HFF-Myc (cell line): ENCODE measurements at regions not wholly inside any gene's neighbourhood (a gene's known extent, or its start where the extent isn't known, plus 50 kb on each side); places are given as distances from the start of the nearest gene placed in this dataset.

Experiments
- DNase-seq: peaks from one replicate; pipeline ENCODE4 v3.0.0-alpha.2; 2011; ENCODE audit warnings: low read depth; ENCODE audit errors: extremely low read depth
- H3K4me3 ChIP-seq: replicated peaks from 2 replicates; pipeline ENCODE4 v1.5.1; 2011; ENCODE audit warnings: low read depth, mild to moderate bottlenecking, control low read depth, low read length
- TF ChIP-seq, protein P1 (sequence below): IDR thresholded peaks from 2 replicates; pipeline ENCODE4 v1.5.1; 2012; ENCODE audit warnings: mild to moderate bottlenecking, low read depth, low read length, control low read depth; ENCODE audit errors: missing control alignments

DNA sequence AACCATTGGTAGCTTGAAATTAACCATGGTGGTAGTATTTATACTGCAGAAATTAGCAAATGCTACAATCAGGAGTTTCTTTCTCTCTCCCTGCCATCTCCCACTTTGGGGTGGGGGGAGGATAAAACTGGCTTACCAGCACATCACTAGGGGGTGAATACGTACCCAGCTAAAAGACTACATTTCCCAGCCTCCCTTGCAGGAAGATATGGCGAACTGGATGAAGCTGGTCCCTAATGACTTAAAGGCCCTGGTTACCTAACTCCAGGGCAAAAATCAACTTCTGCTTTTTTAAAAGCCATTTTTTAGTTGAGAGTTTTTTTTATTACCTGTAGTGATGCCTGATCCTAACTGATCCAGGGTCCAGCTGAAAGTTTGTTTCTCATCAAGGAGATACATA, 70.3 kb upstream of the RAB12 start:
- TF ChIP-seq, protein P1, sequence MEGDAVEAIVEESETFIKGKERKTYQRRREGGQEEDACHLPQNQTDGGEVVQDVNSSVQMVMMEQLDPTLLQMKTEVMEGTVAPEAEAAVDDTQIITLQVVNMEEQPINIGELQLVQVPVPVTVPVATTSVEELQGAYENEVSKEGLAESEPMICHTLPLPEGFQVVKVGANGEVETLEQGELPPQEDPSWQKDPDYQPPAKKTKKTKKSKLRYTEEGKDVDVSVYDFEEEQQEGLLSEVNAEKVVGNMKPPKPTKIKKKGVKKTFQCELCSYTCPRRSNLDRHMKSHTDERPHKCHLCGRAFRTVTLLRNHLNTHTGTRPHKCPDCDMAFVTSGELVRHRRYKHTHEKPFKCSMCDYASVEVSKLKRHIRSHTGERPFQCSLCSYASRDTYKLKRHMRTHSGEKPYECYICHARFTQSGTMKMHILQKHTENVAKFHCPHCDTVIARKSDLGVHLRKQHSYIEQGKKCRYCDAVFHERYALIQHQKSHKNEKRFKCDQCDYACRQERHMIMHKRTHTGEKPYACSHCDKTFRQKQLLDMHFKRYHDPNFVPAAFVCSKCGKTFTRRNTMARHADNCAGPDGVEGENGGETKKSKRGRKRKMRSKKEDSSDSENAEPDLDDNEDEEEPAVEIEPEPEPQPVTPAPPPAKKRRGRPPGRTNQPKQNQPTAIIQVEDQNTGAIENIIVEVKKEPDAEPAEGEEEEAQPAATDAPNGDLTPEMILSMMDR: no peak
- DNase-seq: no peak

DNA sequence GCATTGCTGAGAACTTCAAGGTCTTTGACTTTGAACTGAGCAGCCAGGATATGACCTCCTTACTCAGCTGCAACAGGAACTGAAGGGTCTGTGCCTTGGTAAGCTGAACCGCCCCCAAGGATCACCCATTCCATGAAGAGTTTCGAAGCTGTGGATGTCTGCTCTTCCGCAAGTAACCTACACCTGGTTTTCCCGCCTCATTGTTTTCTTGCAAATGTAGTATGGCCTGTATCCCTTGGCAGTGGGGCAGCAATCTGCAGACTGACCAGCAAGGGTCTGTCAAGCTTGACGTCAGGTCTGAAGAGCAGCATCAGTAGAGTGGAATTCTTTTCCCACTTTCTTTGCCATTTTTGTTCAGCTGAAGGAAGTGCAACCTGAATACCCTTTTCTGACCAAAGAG, 62.6 kb upstream of the RAB12 start:
- no peak for DNase-seq
- TF ChIP-seq, protein P1: no peak
- no peak overlapping the region for H3K4me3 ChIP-seq

More for the DNA sequence above, 70.3 kb upstream of the RAB12 start:
- H3K4me3 ChIP-seq: no peak overlapping the region

DNA sequence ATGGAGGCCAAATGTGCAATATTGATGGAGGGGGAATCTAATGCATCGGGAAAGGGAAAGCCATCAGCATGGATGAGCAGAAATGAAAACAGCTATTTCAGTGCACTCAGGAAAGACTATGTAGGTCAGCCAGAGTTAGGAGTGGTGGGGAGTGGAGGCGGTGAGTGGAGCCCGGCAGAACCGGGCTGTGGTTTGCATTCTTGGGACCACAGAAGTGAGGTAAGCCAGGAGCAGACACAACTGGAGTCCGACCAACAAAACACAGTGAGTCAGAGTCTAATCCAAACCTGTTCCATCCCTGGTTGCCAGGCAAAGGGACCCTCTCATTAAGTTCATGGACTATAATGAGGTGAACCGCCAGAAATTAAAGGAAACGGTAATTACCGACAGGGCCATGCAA, 61.1 kb upstream of the RAB12 start:
- H3K4me3 ChIP-seq: no peak overlapping the region
- no peak for DNase-seq
- TF ChIP-seq, protein P1: no peak

DNA sequence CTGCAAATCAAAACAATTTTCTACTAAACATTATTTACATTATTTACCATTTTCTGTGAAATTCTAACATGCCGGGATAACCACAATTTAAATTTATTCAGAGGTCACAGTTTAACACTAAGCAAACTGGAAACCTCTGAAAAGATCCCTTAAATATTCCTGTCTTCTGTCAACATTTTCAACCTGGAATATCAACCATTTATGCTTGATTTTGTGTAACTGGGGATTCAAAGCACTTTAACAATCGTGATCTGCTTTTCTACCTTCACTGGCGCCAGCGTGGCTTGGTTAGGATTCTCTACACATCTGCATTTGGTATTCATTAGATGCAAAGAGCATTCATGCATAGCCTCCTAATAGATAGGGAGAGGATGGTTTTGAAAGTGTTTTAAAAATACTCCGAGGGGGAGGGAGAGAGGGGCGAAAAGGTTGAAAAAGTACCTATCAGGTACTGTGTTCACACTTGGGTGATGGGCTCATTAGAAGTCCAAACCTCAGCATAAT, 59.9 kb upstream of the RAB12 start:
- TF ChIP-seq, protein P1: no peak
- no peak for DNase-seq
- no peak overlapping the region for H3K4me3 ChIP-seq

DNA sequence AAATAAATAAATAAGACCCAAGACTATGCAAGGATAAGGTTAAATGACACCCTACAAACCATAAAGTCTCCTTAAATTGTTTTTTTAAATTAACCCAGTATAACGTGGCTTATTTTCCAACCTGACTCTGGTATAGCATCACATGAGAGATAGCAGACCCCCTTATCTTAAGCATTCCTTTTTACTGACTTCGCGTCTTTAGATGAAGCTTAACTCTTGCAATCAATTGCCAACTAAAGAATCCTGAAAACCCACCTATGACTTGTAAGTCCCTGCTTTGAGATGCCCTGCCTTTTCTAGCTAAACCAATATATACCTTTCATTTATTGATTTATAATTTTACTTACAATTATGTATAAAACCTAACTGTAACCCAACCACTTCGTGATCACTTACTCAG, 57.1 kb upstream of the RAB12 start:
- no peak overlapping the region for H3K4me3 ChIP-seq
- TF ChIP-seq, protein P1: no peak
- DNase-seq: no peak

DNA sequence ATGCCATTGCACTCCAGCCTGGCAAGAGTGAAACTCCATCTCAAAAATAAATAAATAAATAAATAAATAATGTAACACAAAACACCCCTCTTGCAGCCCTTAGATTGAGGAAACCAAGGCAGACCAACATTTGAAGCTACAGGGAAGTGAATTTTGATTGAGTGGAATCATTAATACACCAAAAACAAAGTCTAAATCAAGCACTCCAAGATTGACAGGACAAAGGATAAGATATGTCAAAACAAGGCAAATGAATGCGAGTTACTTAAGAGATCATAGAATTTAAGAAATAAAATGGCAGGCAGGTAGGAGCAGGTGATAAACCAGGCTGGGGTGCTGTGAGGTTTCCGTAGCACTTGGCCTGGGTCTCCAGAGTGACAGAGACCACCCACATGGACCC, 54.9 kb upstream of the RAB12 start:
- no peak for DNase-seq
- H3K4me3 ChIP-seq: no peak overlapping the region
- TF ChIP-seq, protein P1: no peak

DNA sequence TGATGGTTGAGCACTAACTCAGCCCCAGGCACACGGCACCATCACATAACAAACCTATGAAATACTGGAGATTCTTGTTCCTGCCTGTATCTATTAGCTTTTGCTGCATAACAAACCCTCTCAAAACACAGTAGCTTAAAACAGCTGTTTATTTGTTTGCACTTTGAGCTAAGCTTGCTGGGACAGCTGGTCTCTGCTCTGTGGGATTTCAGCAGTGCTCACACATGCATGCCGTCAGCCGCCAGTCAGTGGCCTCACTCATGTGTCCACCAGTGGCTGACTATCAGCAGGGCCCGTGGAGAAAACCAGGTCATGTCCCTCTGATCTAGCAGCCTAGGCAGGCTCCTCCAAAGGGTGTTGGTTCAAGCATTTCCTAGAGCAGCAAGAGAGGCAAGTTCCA, 52.8 kb upstream of the RAB12 start:
- TF ChIP-seq, protein P1: no peak
- no peak overlapping the region for H3K4me3 ChIP-seq
- no peak for DNase-seq
